ENCODE measurements at regions not wholly inside any gene's neighbourhood (a gene's known extent, or its start where the extent isn't known, plus 50 kb on each side); places are given as distances from the start of the nearest gene placed in this dataset.
"Not testable (repeated sequence)": the region's sequence is repeated elsewhere in the genome, so short reads cannot be mapped to it uniquely, and the experiment has no call there.

- DNase-seq (ENCODE audit: low spot score) = no peak
- no peak for TF ChIP-seq CTCF (IDR thresholded peaks at IDR 0.05; ENCODE audit: extremely low read depth, missing control alignments)
Observed at GRCh38 chr21:10463156-10463555, 58.2 kb upstream of the TPTE start.

DNA sequence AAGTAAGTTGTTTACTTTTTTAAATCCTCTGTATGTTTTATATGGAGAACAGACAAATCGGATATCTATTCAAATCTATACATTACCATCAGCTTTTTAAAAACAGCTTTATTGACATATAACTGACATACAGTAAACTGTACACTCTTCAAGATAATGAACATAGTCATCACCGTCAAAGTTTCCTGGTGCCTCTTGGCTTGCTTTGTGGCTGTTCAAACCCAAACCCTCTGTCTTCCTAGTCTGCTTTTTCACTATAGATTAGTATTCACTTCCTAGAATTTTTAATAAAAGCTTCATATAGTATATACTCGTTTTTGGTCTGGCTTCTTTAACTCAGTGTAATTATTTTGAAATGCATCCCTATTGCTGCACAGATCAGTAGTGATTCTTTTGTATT, 56.4 kb upstream of the TPTE start:
- DNase-seq (ENCODE audit: low spot score) = no peak
- TF ChIP-seq CTCF (IDR thresholded peaks at IDR 0.05; ENCODE audit: extremely low read depth, missing control alignments) = no peak

DNA sequence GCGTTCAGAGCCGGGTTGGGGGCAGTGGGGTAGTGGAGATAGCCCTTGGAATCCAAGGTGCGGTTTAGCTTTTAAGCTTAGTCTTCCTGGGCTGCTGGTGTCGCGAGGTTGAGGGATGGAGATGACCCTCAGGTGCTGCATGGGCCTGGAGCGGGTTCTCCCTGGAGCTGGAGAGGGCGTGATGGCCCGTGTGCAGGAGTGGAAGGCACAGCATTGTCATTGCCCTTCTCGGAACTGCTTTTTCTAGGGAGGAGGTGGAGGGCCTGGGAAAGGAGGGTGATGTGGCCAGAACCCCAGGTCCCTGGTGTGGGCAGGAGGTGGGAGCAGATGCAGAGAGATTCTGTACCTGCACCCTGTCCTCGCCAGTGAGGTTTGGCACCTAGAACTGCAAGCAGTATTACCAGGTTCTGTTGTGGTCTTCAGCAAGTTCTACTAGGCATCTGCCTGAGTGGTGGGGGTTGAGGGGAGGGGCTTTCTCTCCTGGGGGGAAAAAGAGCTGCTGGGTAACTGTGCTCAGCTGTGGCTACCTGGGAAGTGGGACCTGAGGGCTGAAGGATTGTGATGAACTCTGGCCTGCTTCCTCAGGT, 55.8 kb upstream of the TPTE start:
- DNase-seq (ENCODE audit: low spot score) = not testable (repeated sequence)

DNA sequence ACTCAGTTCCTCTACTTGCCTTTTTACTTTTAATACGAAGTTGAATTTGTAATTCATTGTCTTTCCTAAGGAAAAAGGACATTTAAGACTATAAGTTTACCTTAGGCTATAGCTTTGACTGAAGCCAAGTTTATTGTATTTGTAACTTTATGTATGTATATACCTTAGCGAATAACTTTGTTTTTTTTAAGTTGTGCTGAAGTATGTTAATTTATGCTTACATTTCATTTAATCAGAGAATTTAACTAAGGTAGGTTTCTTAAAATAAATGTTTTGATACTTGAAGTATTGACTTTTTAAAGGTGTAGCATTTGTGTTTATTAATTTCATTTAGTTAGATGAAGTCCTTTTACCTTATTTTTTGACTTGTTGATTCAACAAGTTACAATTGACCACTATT, 55.2 kb upstream of the TPTE start:
- no peak for TF ChIP-seq CTCF (IDR thresholded peaks at IDR 0.05; ENCODE audit: extremely low read depth, missing control alignments)
- DNase-seq (ENCODE audit: low spot score) = no peak
